Thyroid gland (tissue), 4 donors: ENCODE measurements at regions not wholly inside any gene's neighbourhood (a gene's known extent, or its start where the extent isn't known, plus 50 kb on each side); places are given as distances from the start of the nearest gene placed in this dataset.

Experiments
- DNase-seq, 2 donors: peaks; one replicate each; pipeline ENCODE4 v3.0.0-alpha.2; 2019
- H3K27ac ChIP-seq, 3 donors: fragments of 200-600 bp; sonication (generic); 1 replicate in 2 of 3; 2 replicates in 1 of 3; pipeline ENCODE4 v1.5.1; 2016 to 2019; ENCODE audit warnings: mild to moderate bottlenecking in 1 of 3, moderate library complexity in 1 of 3
- H3K27me3 ChIP-seq: fragments of 200-600 bp; sonication (generic); one replicate; pipeline ENCODE4 v1.5.1; 2019
- H3K36me3 ChIP-seq, 2 donors: fragments of 200-600 bp; sonication (generic); one replicate each; pipeline ENCODE4 v1.5.1; 2016 to 2019
- H3K4me1 ChIP-seq, 2 donors: fragments of 200-600 bp; sonication (generic); one replicate each; pipeline ENCODE4 v1.5.1; 2017 to 2019
- H3K4me3 ChIP-seq, 3 donors: fragments of 200-600 bp; sonication (generic); replicated peaks in 1 of 3; 1 replicate in 2 of 3; 2 replicates in 1 of 3; pipeline ENCODE4 v1.5.1; 2016; ENCODE audit warnings: mild to moderate bottlenecking in 1 of 3
- H3K9me3 ChIP-seq: fragments of 200-600 bp; sonication (generic); one replicate; pipeline ENCODE4 v1.5.1; 2017
- POLR2A ChIP-seq, 2 donors: fragments of 450-650 bp; IDR thresholded peaks; one replicate each; pipeline ENCODE4 v1.6.1; 2017; ENCODE audit warnings: antibody characterized with exemption in 2 of 2, mild to moderate bottlenecking in 2 of 2, moderate library complexity in 1 of 2
- WGBS, 2 donors: methylation state at CpG; one replicate each; pipeline ENCODE4 v1.1.5; 2017; 5-methylcytosine and 5-hydroxymethylcytosine counted together
- intact Hi-C: fragments of 100-400 bp; cut with DNase I; formaldehyde crosslinking; loops from one replicate; pipeline ENCODE4 v1.15.1; 2023
- TF ChIP-seq, protein P1 (sequence below), 6 experiments: fragments of 200-600 bp in 3 of 6; fragments of 450-650 bp in 3 of 6; sonication (generic) in 3 of 6; IDR thresholded peaks; one replicate each; pipeline ENCODE4 v1.5.1; 2016 to 2019; ENCODE audit warnings: antibody characterized with exemption in 6 of 6, mild to moderate bottlenecking in 2 of 6, inconsistent platforms in 1 of 6, moderate library complexity in 1 of 6

DNA sequence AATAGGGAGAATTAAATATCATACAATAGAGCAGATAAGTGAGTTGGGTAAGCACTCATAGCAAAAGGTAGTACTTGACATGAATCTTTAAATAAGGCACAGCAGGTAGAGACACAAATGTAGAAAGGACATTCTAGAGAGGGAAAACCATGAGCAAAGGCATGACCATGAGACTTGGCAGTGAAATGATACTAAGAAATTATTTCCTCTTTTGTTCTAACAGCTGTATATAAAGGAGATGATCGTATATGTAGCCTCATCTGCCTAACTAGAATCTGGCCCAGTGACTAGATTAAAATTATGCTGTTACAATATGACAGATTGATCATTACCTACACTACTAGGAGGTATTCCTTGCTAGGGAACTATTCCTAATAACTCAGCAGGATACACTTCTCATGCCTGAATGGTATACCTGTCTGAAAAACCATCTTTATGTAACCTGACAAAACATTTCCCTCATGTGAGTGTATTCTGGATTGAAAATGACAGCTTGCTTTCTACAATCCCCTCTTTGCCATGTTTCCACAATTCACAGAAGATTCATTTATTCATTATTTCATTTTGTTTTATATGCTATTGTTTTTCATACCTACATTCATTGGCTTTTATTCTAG, 725.7 kb downstream of the C12orf50 start:
- TF ChIP-seq, protein P1, sequence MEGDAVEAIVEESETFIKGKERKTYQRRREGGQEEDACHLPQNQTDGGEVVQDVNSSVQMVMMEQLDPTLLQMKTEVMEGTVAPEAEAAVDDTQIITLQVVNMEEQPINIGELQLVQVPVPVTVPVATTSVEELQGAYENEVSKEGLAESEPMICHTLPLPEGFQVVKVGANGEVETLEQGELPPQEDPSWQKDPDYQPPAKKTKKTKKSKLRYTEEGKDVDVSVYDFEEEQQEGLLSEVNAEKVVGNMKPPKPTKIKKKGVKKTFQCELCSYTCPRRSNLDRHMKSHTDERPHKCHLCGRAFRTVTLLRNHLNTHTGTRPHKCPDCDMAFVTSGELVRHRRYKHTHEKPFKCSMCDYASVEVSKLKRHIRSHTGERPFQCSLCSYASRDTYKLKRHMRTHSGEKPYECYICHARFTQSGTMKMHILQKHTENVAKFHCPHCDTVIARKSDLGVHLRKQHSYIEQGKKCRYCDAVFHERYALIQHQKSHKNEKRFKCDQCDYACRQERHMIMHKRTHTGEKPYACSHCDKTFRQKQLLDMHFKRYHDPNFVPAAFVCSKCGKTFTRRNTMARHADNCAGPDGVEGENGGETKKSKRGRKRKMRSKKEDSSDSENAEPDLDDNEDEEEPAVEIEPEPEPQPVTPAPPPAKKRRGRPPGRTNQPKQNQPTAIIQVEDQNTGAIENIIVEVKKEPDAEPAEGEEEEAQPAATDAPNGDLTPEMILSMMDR (IDR thresholded peaks at IDR 0.05): no peak
- no peak for TF ChIP-seq POLR2A (IDR thresholded peaks at IDR 0.05)
- H3K9me3 ChIP-seq: no peaks in the 10 kb centered on the region
- no peaks in the 10 kb centered on the region for H3K4me1 ChIP-seq
- intact Hi-C loops: no loop called here
- no peaks in the 10 kb centered on the region for H3K27me3 ChIP-seq
- no peak for DNase-seq
- no peak overlapping the region for H3K4me3 ChIP-seq
- no peak overlapping the region for H3K27ac ChIP-seq
- no peaks in the 10 kb centered on the region for H3K36me3 ChIP-seq
- 81 to 83% methylated on average over 1 of the region's 1 CpG for WGBS, 2 donors

DNA sequence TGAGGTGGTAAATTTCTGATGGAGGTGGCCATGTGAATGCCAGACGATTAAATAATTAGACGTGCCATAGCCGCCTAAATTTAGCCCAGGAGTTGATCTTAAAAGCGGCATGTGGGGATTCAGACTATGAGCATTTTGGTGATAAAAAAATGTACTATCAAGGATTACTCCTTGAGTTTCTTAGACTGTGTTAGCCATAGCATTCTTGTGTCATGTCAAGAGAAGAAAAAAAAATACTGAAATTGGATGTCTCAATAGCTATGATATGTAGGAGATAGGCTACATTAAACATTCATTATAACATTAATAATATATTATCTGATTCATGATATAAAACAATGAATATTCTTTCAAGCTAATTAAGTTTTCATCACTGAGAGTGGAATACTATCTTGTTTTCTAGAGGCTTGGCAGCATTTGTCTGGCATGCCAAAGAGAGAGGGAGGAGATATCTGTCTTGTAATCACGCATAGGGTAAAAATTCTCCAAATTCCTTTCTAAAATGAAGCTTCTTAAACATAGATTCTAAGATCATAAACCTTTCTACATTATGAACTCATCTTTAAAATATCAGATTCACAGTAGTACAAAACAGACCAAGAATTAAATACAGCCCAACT, 727.0 kb downstream of the C12orf50 start:
- Histone ChIP-seq H3K36me3 (no peaks in the 10 kb centered on the region), H3K4me3 (no peak overlapping the region), H3K27me3 (no peaks in the 10 kb centered on the region), H3K4me1 (no peaks in the 10 kb centered on the region), H3K27ac (no peak overlapping the region), H3K9me3 (no peaks in the 10 kb centered on the region)
- intact Hi-C loops: no loop called here
- no peak for DNase-seq
- WGBS, 2 donors: 89 to 96% methylated on average over 5 of the region's 5 CpGs
- no peak for TF ChIP-seq POLR2A (IDR thresholded peaks at IDR 0.05)
- TF ChIP-seq, protein P1 (IDR thresholded peaks at IDR 0.05): no peak

DNA sequence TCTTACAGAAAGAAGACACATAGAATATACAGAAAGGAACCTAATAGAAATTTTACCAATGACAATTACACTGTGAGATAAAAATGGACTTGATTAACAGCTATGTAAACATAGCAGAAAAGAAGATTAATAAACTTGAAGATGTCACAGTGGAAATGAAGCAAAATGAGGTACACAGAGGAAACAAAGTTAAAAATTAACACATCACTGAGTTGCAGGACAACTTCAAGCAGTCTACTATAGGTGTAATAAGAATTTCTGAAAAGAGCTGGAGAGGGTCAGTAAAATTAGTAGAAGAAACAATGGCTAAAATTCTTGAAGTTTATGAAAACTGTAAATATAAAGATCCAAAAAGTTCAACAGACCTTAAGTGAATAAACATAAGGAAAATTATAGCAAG, 738.7 kb downstream of the C12orf50 start:
- no peak for DNase-seq
- no peaks in the 10 kb centered on the region for H3K4me1 ChIP-seq
- H3K36me3 ChIP-seq: no peaks in the 10 kb centered on the region
- H3K27ac ChIP-seq: no peak overlapping the region
- TF ChIP-seq POLR2A (IDR thresholded peaks at IDR 0.05): no peak
- TF ChIP-seq, protein P1 (IDR thresholded peaks at IDR 0.05): no peak
- no peak overlapping the region for H3K4me3 ChIP-seq
- intact Hi-C loops: no loop called here
- no peaks in the 10 kb centered on the region for H3K27me3 ChIP-seq
- no peaks in the 10 kb centered on the region for H3K9me3 ChIP-seq

DNA sequence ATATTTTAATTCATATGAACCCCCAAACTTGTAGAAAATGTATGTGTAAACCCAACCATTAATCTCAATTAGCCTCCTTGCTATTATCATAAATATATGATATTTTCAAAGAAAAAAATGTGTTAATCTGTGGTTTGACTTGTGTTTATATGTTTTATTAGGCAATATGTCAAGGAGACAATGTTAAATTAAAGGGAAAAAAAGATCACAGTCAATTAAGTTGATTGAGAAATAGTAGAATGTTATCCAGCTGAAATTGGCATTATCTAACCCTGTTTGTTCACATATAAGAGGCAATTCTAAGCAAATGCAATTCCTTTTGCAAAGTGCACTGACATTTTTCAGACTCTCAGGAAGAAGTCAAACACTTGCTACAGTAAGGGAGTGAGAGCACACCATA, 745.3 kb downstream of the C12orf50 start:
- no peaks in the 10 kb centered on the region for H3K9me3 ChIP-seq
- no peak overlapping the region for H3K27ac ChIP-seq
- no peaks in the 10 kb centered on the region for H3K4me1 ChIP-seq
- no peaks in the 10 kb centered on the region for H3K36me3 ChIP-seq
- no peak for DNase-seq
- no peak overlapping the region for H3K4me3 ChIP-seq
- no peaks in the 10 kb centered on the region for H3K27me3 ChIP-seq
- intact Hi-C loops: no loop called here
- no peak for TF ChIP-seq POLR2A (IDR thresholded peaks at IDR 0.05)
- TF ChIP-seq, protein P1 (IDR thresholded peaks at IDR 0.05): no peak

DNA sequence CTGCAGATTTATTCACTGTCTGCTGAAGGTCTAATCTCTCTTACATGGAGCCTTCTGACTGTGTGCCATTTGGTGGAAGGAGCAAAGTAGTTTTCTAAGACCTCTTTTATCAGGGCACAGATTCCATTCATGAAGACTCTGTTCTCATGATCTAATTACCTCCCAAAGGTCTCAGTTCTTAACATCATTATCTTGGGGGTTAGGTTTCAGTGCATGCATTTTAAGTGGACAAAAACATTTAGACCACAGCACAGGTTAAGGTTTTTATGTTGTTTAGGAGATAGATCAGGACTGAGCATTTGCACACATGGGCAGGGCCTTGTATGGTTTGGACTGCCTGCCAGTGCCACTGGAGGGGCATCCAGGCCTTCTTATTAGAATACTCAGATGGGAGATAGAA, 746.1 kb downstream of the C12orf50 start:
- TF ChIP-seq, protein P1 (IDR thresholded peaks at IDR 0.05): no peak
- TF ChIP-seq POLR2A (IDR thresholded peaks at IDR 0.05): no peak
- intact Hi-C loops: no loop called here
- no peaks in the 10 kb centered on the region for H3K4me1 ChIP-seq
- no peaks in the 10 kb centered on the region for H3K9me3 ChIP-seq
- no peak overlapping the region for H3K27ac ChIP-seq
- H3K36me3 ChIP-seq: no peaks in the 10 kb centered on the region
- H3K27me3 ChIP-seq: no peaks in the 10 kb centered on the region
- H3K4me3 ChIP-seq: no peak overlapping the region
- DNase-seq: no peak
